HFFc6 (cell line): ENCODE measurements at regions not wholly inside any gene's neighbourhood (a gene's known extent, or its start where the extent isn't known, plus 50 kb on each side); places are given as distances from the start of the nearest gene placed in this dataset.
A peak's percentile ranks its signal among the peaks of the same experiment; 100 is the strongest.

Source experiments
- DNase-seq: peaks from one replicate; pipeline ENCODE4 v3.0.0-alpha.2; 2018
- H3K27ac Mint-ChIP-seq: 2 replicates; pipeline ENCODE4 v1.8.0; 2020; ENCODE audit warnings: mild to moderate bottlenecking, mixed read lengths
- H3K27me3 Mint-ChIP-seq: 2 replicates; pipeline ENCODE4 v1.8.0; 2021; ENCODE audit warnings: mild to moderate bottlenecking, moderate library complexity, mixed read lengths; ENCODE audit not compliant: insufficient read depth
- H3K36me3 Mint-ChIP-seq: 2 replicates; pipeline ENCODE4 v1.8.0; 2021; ENCODE audit warnings: low read depth, mixed read lengths
- H3K4me1 Mint-ChIP-seq: 2 replicates; pipeline ENCODE4 v1.8.0; 2020; ENCODE audit warnings: low read depth, mixed read lengths
- H3K4me3 Mint-ChIP-seq: 2 replicates; pipeline ENCODE4 v1.8.0; 2020; ENCODE audit warnings: mild to moderate bottlenecking, moderate library complexity, mixed read lengths
- H3K9me3 Mint-ChIP-seq: 2 replicates; pipeline ENCODE4 v1.8.0; 2020; ENCODE audit warnings: mild to moderate bottlenecking, mixed read lengths
- CTCF ChIP-seq: fragments of 200-600 bp; sonication (generic); IDR thresholded peaks from 2 replicates; pipeline ENCODE4 v1.5.0; 2021; ENCODE audit warnings: antibody characterized with exemption, mild to moderate bottlenecking

- no peak for TF ChIP-seq CTCF
These were observed 70.7 kb upstream of the VEPH1 start for GRCh38 chr3:157573780-157574378.

GRCh38 chr3:157573281-157573680 is 70.1 kb upstream of the VEPH1 start:
- Mint-ChIP-seq H3K36me3 (no peaks in the 10 kb centered on the region), H3K27ac (no peak overlapping the region), H3K4me1 (peaks cover 31% of the 10 kb centered on the region), H3K4me3 (no peak overlapping the region), H3K27me3 (no peaks in the 10 kb centered on the region), H3K9me3 (no peaks in the 10 kb centered on the region)
- DNase-seq, result peak; percentile 70
- TF ChIP-seq CTCF, result no peak

More at GRCh38 chr3:157573780-157574378, 70.7 kb upstream of the VEPH1 start:
- Mint-ChIP-seq H3K9me3 (no peaks in the 10 kb centered on the region), H3K27me3 (peaks cover under 1% of the 10 kb centered on the region; the same call in 1 of the 2 replicates), H3K4me1 (peaks cover 31% of the 10 kb centered on the region), H3K4me3 (peak overlapping the region; percentile 23; the same call in 1 of the 2 replicates), H3K36me3 (no peaks in the 10 kb centered on the region), H3K27ac (no peak overlapping the region)
- no peak for DNase-seq

GRCh38 chr3:157572559-157573270 is 69.5 kb upstream of the VEPH1 start:
- TF ChIP-seq CTCF, result peak; percentile 94
- Mint-ChIP-seq H3K27me3 (no peaks in the 10 kb centered on the region), H3K36me3 (no peaks in the 10 kb centered on the region), H3K9me3 (no peaks in the 10 kb centered on the region), H3K4me3 (no peak overlapping the region), H3K27ac (no peak overlapping the region), H3K4me1 (peaks cover 31% of the 10 kb centered on the region)
- DNase-seq, result peak; percentile 61

GRCh38 chr3:157566596-157566995 is 63.4 kb upstream of the VEPH1 start:
- H3K27ac Mint-ChIP-seq, result no peak overlapping the region
- H3K27me3 Mint-ChIP-seq, result peaks cover 2% of the 10 kb centered on the region; the same call in 1 of the 2 replicates
- no peak for DNase-seq
- no peak for TF ChIP-seq CTCF
- no peaks in the 10 kb centered on the region for H3K9me3 Mint-ChIP-seq
- H3K36me3 Mint-ChIP-seq, result 0 out of 2 replicates have a peak, but pooled peaks cover 3% of the 10 kb centered on the region
- H3K4me3 Mint-ChIP-seq, result no peak overlapping the region
- H3K4me1 Mint-ChIP-seq, result peaks cover 10% of the 10 kb centered on the region; the same call in 1 of the 2 replicates

- no peak for DNase-seq
- H3K27ac Mint-ChIP-seq, result no peak overlapping the region
- no peak overlapping the region for H3K4me3 Mint-ChIP-seq
- no peaks in the 10 kb centered on the region for H3K9me3 Mint-ChIP-seq
- H3K27me3 Mint-ChIP-seq, result peaks cover 2% of the 10 kb centered on the region; the same call in 1 of the 2 replicates
- TF ChIP-seq CTCF, result no peak
- H3K36me3 Mint-ChIP-seq, result 0 out of 2 replicates have a peak, but pooled peaks cover 4% of the 10 kb centered on the region
- peaks cover 6% of the 10 kb centered on the region; the same call in 1 of the 2 replicates for H3K4me1 Mint-ChIP-seq
These were observed 56.2 kb upstream of the VEPH1 start for GRCh38 chr3:157559401-157559800.
